ENCODE measurements at regions not wholly inside any gene's neighbourhood (a gene's known extent, or its start where the extent isn't known, plus 50 kb on each side); places are given as distances from the start of the nearest gene placed in this dataset.

GRCh38 chr6:105807905-105808304 is 278.2 kb upstream of the PRDM1 start:
- TF ChIP-seq CSDC2 (CRISPR knock-in tag; IDR thresholded peaks at IDR 0.05) (no peak), ARNTL (CRISPR knock-in tag; IDR thresholded peaks at IDR 0.05; ENCODE audit: borderline replicate concordance, low read depth) (no peak), BACH2 (CRISPR knock-in tag; IDR thresholded peaks at IDR 0.05; ENCODE audit: borderline replicate concordance) (no peak), RARB (CRISPR knock-in tag; IDR thresholded peaks at IDR 0.05) (no peak), POU6F1 (CRISPR knock-in tag; IDR thresholded peaks at IDR 0.05; ENCODE audit: borderline replicate concordance, low read depth) (no peak), ZNF8 (CRISPR knock-in tag; IDR thresholded peaks at IDR 0.05) (no peak), ZFP30 (CRISPR knock-in tag; IDR thresholded peaks at IDR 0.05) (no peak), SNAI2 (CRISPR knock-in tag; IDR thresholded peaks at IDR 0.05) (no peak), PATZ1 (CRISPR knock-in tag; IDR thresholded peaks at IDR 0.05; ENCODE audit: borderline replicate concordance) (no peak)
- ATAC-seq: no peak

- ATAC-seq: no peak
- TF ChIP-seq SNAI2 (CRISPR knock-in tag; IDR thresholded peaks at IDR 0.05) (no peak), ZNF70 (CRISPR knock-in tag; IDR thresholded peaks at IDR 0.05) (no peak), GLIS3 (CRISPR knock-in tag; IDR thresholded peaks at IDR 0.05) (no peak), TCF4 (CRISPR knock-in tag; IDR thresholded peaks at IDR 0.05; ENCODE audit: borderline replicate concordance) (no peak), POU6F1 (CRISPR knock-in tag; IDR thresholded peaks at IDR 0.05; ENCODE audit: borderline replicate concordance, low read depth) (no peak), ESRRG (CRISPR knock-in tag; IDR thresholded peaks at IDR 0.05) (no peak), ISL1 (CRISPR knock-in tag; IDR thresholded peaks at IDR 0.05) (no peak), TOX (CRISPR knock-in tag; IDR thresholded peaks at IDR 0.05; ENCODE audit: borderline replicate concordance) (no peak), CSDC2 (CRISPR knock-in tag; IDR thresholded peaks at IDR 0.05) (no peak), ZNF8 (CRISPR knock-in tag; IDR thresholded peaks at IDR 0.05) (no peak), ZNF565 (CRISPR knock-in tag; conservative IDR thresholded peaks at IDR 0.05; ENCODE audit: low read depth) (no peak)
These were observed 279.6 kb upstream of the PRDM1 start for GRCh38 chr6:105806486-105806920.

- TF ChIP-seq CREB5 (CRISPR knock-in tag; IDR thresholded peaks at IDR 0.05; ENCODE audit: low read depth) (no peak), RARB (CRISPR knock-in tag; IDR thresholded peaks at IDR 0.05) (no peak), PATZ1 (CRISPR knock-in tag; IDR thresholded peaks at IDR 0.05; ENCODE audit: borderline replicate concordance) (no peak), ZNF70 (CRISPR knock-in tag; IDR thresholded peaks at IDR 0.05) (no peak), OSR1 (CRISPR knock-in tag; IDR thresholded peaks at IDR 0.05) (no peak), ARNTL (CRISPR knock-in tag; IDR thresholded peaks at IDR 0.05; ENCODE audit: borderline replicate concordance, low read depth) (no peak), ZNF565 (CRISPR knock-in tag; conservative IDR thresholded peaks at IDR 0.05; ENCODE audit: low read depth) (no peak), CSDC2 (CRISPR knock-in tag; IDR thresholded peaks at IDR 0.05) (no peak), PPARA (CRISPR knock-in tag; IDR thresholded peaks at IDR 0.05; ENCODE audit: borderline replicate concordance) (no peak), ZNF8 (CRISPR knock-in tag; IDR thresholded peaks at IDR 0.05) (no peak), CSRNP3 (CRISPR knock-in tag; IDR thresholded peaks at IDR 0.05) (no peak)
- ATAC-seq: no peak
These were observed 280.6 kb upstream of the PRDM1 start for GRCh38 chr6:105805501-105806023.

Measured in SK-N-SH treated with all-trans-retinoic acid at 6 μM for 48 hours (cell line).